Inferior parietal cortex (tissue), 1 donor: ENCODE measurements at regions not wholly inside any gene's neighbourhood (a gene's known extent, or its start where the extent isn't known, plus 50 kb on each side); places are given as distances from the start of the nearest gene placed in this dataset.

Source experiments
- DNase-seq: peaks from one replicate; pipeline ENCODE4 v3.0.0-alpha.2; 2016; ENCODE audit errors: extremely low spot score

DNA sequence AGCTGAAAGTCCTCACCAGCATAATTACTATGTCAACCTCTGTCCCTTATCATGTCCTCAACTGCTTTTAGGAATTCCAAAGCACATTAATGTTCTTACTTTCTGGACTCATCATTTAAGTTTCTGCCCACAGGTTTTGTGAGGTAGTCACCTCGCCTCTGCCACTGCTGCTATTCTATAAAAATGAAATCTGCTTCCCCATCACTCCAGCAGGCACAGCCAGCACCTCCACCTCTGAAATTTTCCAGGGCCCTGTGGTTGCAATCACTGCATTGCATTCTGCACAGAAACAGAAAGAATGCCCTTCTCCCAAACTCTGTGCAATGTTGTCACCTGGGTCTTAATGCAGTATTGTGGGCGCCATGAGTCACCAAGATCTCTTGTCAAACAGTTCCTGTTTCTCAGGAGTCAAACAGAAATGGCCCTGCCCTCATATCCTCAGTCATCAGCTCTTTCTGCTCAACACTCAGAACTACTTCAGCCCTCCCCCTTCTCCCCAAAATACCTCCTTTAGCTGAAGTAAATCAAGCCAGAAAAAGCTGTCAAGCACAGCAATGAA is 529.2 kb upstream of the NBEA start:
- no peak for DNase-seq

GRCh38 chr13:34413538-34414210 is 528.4 kb upstream of the NBEA start:
- no peak for DNase-seq

- no peak for DNase-seq
Measured at GRCh38 chr13:34414616-34415015, 527.5 kb upstream of the NBEA start.

DNA sequence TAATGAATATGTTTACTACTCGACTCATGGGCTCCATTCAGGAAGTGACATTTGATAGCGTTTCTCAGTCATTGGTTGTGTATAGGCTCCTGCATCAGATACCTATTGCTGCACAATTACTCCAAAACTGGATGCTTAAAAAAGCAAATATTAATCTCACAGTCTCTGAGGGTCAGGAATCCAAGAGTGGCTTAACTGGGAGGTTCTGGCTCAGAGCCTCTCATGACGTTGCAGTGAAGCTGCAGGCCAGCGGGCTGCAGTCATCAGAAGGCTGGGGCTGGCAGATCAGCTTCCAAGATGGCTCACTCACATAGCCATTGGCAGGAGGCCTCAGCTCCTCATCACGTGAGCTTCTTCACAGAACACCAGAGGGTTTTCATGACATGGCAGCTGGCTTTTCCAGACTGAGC is 525.1 kb upstream of the NBEA start:
- DNase-seq: no peak

GRCh38 chr13:34417896-34418295 is 524.2 kb upstream of the NBEA start:
- DNase-seq: no peak

GRCh38 chr13:34419025-34419424 is 523.0 kb upstream of the NBEA start:
- DNase-seq: no peak

DNA sequence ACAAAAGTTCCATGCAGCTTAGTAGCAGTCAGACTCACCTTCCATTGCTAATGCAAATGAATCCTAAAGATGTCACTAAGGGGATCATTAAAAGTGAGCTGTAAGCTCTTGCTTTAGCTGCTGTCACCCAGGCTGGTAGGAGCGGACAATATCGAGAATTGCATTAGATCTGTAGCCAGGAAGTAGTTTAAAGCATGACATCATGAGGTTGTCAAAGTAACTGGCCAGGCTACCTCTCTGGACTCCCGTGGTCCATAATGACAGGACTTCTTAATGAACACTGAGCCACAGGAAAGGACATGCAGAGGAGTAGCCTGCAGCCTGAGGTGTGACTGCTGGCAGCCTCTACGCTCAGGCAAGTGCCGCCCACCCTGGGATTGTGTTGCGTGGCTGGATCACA is 522.3 kb upstream of the NBEA start:
- no peak for DNase-seq

DNA sequence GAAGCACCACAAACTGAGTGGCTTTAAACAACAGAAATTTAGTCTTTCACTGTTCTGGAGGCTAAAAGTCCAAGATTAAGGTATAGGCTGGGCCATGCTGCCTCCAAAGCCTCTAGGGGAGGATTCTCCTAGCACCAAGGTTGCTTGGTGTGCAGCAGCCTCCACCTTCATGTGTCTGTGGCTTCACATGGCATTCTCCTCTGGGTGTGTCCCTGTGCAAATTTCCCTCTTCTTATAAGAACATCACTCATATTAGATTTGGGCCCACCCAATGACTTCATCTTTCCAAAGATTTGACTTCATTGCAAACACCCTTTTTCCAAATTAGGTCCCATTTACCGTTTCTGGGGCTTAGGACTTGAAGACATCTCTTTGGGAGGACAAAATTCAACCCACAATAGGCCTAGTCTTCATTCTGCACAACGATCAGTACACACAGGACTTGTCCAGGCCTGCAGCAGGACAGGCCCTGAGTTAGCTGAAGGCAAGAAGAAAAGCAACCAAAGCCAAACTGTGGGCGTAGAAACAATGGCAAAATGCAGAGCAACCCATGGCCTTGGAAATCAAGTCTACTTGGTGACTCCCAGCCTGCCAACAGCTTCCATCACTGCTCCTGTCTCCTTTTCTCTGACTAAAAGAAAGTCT is 521.2 kb upstream of the NBEA start:
- DNase-seq: no peak

DNA sequence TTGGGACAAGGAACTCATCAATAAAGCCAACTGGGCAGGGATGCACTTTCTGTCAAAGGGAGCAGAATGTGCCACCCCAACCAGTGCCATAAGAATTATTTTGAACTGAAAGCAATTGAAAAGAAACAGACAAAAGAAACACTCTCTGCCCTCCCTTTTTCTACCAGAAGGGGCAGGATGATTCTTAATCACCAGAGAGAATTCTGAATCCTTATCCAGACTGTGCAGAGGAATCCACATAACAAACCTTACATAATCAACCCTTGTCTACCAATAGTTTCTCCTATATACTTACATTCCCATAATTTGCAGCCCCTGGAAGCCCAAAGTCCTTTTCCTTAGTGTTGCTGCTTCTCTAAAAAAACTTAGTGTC is 520.7 kb upstream of the NBEA start:
- no peak for DNase-seq

DNA sequence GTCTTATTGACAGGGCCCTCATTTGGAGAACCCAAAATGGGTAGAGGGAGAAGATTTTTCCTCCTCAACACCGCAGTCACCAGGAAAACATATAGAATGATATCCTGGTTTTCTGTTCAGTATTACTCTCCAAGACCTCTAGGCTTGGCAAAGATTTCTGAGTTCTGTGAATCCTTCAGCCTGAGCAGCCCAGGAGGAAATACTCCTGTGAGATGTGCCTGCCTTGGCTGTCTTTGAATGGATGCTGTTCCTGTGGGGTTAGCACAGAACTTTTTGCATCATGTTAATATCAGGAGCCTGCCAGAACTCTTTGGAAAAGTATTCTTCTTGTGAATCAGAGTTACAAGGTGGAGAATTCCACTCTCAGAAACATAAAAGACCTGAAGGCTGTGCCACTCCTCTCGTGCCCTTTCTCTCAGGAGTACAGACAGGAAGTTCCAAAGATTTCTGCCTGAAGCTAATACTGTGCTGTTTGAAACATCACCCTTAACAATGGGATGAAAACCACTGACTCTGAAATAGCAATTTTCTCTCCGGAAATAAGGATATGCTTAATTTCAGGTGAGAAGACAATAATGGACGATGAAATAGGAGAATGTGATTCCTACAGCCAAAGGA is 520.1 kb upstream of the NBEA start:
- DNase-seq: no peak

GRCh38 chr13:34422956-34423355 is 519.1 kb upstream of the NBEA start:
- no peak for DNase-seq

GRCh38 chr13:34425327-34425949 is 516.6 kb upstream of the NBEA start:
- DNase-seq: no peak

DNA sequence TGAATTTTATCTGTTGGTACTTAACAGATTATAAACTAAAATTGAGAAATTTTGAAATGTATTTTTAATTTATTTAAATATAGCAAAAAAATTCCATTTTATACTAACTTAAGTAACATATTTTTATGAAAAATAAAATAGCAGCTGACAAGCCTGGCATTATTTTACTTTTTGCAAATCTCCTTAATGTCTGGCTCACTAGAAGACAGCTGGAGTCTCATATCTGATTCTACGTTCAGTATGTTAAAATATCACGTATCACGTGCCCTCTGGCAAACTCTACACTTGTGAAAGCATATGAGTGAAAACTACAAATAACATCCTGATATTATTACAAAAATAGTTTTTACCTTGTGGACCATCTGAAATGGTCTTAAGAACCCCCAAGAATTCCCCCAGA is 513.2 kb upstream of the NBEA start:
- no peak for DNase-seq

DNA sequence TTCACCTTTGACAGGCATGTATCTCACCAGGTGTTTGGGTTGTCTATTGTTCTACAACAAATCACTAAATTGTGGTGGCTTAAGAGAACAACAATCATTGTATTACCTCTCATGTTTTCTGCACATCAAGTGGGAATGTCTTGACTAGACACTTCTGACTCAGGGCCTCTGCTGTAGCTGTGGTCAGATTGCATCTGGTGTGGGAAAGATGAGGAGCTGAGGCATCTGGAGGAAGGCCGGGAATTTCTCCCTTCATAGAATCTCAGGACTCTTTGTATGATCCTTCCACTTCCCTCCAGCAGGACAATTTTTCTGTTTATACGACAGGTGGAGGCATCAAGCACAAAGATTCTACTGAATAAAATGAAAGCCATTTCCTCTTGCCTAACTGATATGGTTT is 511.8 kb upstream of the NBEA start:
- DNase-seq: no peak

- DNase-seq: no peak
Measured at GRCh38 chr13:34431827-34432581, 510.1 kb upstream of the NBEA start.

GRCh38 chr13:34435338-34435737 is 506.7 kb upstream of the NBEA start:
- no peak for DNase-seq

DNA sequence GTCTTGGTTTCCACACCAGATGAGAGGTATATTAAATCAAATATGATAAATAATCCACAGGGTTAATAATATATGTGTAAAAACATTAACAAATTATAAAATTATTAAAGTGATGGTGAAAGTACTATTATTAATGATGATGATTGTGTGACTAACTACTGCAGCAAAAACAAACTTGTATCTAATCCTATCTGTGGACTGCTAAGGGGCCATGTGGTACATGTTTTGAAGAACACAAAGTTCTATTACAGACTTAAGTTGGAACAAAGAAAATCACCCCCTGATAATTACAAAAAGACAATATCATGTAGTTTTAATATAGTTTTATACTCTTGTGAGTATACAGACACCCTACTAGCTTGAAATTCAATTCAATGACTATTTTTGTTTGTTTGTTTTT is 504.2 kb upstream of the NBEA start:
- DNase-seq: no peak

DNA sequence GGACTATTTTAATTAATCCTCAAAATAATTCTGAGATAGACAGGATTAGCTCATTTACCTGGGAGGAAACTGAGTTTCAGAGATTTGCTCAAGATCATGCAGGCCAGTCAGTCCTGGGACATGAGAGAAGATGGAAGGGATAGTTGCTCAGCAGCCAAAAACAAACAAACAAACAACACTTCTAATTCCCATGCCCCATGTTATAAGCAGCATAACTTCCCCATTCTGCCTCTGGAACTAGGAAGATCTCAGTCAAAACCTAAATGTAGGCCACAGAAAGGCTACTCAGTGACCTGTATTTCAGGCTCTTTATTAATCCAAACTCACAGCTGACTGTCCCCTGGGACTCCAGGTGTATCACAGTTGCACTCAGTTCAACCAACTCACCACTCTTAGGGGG is 489.2 kb upstream of the NBEA start:
- no peak for DNase-seq

- peak; percentile 38 for DNase-seq
Measured at GRCh38 chr13:34458756-34459715, 483.0 kb upstream of the NBEA start.

DNA sequence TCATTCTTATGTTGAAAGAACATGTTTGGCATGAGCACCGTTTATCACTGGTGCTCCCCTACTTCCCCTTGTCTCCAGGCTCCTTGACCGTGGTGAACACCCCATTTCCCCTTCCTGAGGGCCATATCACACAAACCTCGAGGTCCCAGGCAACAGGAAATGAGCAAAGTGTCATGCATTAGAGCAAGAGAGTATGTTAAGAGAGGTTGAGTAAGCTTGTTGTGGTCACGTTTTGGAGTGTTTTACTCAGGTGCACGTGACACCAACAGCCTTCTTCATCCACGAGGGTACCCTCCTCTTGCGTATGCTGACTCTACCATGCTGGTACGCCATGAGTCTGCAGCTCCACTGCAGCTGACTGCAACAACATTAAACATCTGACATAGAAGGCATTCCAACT is 482.2 kb upstream of the NBEA start:
- DNase-seq: no peak

- DNase-seq: no peak
Measured at GRCh38 chr13:34462843-34463242, 479.2 kb upstream of the NBEA start.
